Gastrocnemius medialis (tissue), 4 donors: ENCODE measurements at regions not wholly inside any gene's neighbourhood (a gene's known extent, or its start where the extent isn't known, plus 50 kb on each side); places are given as distances from the start of the nearest gene placed in this dataset.

Experiments used
- CTCF ChIP-seq, 5 experiments: fragments of 450-650 bp in 3 of 5; fragments of 200-600 bp in 2 of 5; sonication (generic) in 2 of 5; IDR thresholded peaks in 4 of 5; conservative IDR thresholded peaks in 1 of 5; 1 replicate in 4 of 5; 2 replicates in 1 of 5; pipeline ENCODE4 v1.5.1; 2016 to 2019; ENCODE audit warnings: antibody characterized with exemption in 5 of 5, mild to moderate bottlenecking in 3 of 5, moderate library complexity in 3 of 5
- POLR2A ChIP-seq, 2 donors: fragments of 450-650 bp; IDR thresholded peaks; one replicate each; pipeline ENCODE4 v1.6.1; 2017; ENCODE audit warnings: antibody characterized with exemption in 2 of 2, mild to moderate bottlenecking in 2 of 2, moderate library complexity in 2 of 2

- no peak for TF ChIP-seq CTCF (IDR thresholded peaks at IDR 0.05 in 4 of 5, conservative IDR thresholded peaks at IDR 0.05 in 1 of 5)
- no peak for TF ChIP-seq POLR2A (IDR thresholded peaks at IDR 0.05)
Observed at GRCh38 chr9:82115900-82116299, 127.3 kb downstream of the SPATA31D1 start.
